ENCODE measurements at regions not wholly inside any gene's neighbourhood (a gene's known extent, or its start where the extent isn't known, plus 50 kb on each side); places are given as distances from the start of the nearest gene placed in this dataset.

DNA sequence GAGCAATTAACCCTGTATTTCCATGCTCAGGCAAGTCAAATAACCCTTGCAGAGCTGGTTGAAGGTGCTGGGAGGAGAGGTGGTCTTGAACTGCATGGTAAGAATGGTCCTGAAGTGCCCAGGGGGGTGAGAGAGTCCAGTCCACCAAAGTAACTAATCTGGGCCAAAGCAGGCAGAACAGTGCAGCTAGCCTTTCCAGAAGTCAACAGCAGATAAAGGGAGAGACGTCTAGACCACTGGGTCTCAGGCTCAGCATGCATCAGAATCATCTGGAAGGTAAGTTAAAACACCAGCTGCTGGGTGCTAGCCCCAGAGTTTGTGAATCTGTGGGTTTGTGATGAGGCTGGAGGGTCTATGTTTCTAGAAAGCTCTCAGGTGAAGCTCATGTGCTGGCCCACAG, 232.3 kb upstream of the ECI2 start:
- TF ChIP-seq POLR2A (IDR thresholded peaks at IDR 0.05; ENCODE audit: extremely low read depth, insufficient read length) (no peak), MYC (IDR thresholded peaks at IDR 0.05; ENCODE audit: low read depth, low read length) (no peak)
- TF ChIP-seq, protein P1, sequence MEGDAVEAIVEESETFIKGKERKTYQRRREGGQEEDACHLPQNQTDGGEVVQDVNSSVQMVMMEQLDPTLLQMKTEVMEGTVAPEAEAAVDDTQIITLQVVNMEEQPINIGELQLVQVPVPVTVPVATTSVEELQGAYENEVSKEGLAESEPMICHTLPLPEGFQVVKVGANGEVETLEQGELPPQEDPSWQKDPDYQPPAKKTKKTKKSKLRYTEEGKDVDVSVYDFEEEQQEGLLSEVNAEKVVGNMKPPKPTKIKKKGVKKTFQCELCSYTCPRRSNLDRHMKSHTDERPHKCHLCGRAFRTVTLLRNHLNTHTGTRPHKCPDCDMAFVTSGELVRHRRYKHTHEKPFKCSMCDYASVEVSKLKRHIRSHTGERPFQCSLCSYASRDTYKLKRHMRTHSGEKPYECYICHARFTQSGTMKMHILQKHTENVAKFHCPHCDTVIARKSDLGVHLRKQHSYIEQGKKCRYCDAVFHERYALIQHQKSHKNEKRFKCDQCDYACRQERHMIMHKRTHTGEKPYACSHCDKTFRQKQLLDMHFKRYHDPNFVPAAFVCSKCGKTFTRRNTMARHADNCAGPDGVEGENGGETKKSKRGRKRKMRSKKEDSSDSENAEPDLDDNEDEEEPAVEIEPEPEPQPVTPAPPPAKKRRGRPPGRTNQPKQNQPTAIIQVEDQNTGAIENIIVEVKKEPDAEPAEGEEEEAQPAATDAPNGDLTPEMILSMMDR (IDR thresholded peaks at IDR 0.05; ENCODE audit: low read depth, low read length) = no peak
- TF ChIP-seq, protein P2, sequence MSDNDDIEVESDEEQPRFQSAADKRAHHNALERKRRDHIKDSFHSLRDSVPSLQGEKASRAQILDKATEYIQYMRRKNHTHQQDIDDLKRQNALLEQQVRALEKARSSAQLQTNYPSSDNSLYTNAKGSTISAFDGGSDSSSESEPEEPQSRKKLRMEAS (IDR thresholded peaks at IDR 0.05; ENCODE audit: low read depth, low read length) = no peak
